ENCODE measurements at regions not wholly inside any gene's neighbourhood (a gene's known extent, or its start where the extent isn't known, plus 50 kb on each side); places are given as distances from the start of the nearest gene placed in this dataset.
A peak's percentile ranks its signal among the peaks of the same experiment; 100 is the strongest.

- no peak for TF ChIP-seq CTCF (IDR thresholded peaks at IDR 0.05; ENCODE audit: control extremely low read depth, extremely low read depth)
- no peak overlapping the region for H3K9ac ChIP-seq (ENCODE audit: insufficient read depth in 1 of 2, low read length in 2 of 2)
- peaks cover 0 to 2% (median 0%) of the 10 kb centered on the region in 4 donors for H3K9me3 ChIP-seq (ENCODE audit: control insufficient read depth in 4 of 4, insufficient read depth in 3 of 4, low read length in 3 of 4)
- no peak overlapping the region for H3K4me3 ChIP-seq
- WGBS, 2 donors = 74 to 100% methylated on average over 1 of the region's 1 CpG
- DNase-seq (no peak), ATAC-seq (ENCODE audit: insufficient read depth, low FRiP score) (no peak)
- no peak overlapping the region for H3K27ac ChIP-seq (ENCODE audit: low read depth in 1 of 2, low read length in 1 of 2)
- H3K36me3 ChIP-seq (ENCODE audit: control insufficient read depth in 4 of 4, insufficient read depth in 4 of 4, low read length in 4 of 4) = no peaks in the 10 kb centered on the region
- H3K4me1 ChIP-seq (ENCODE audit: control insufficient read depth in 5 of 5, insufficient read depth in 5 of 5, low read length in 5 of 5) = no peaks in the 10 kb centered on the region
- no peaks in the 10 kb centered on the region for H3K27me3 ChIP-seq (ENCODE audit: control insufficient read depth in 3 of 3, insufficient read depth in 3 of 3, low read length in 2 of 3)
Observed at GRCh38 chr18:44028109-44028508, 652.6 kb upstream of the SETBP1 start.

GRCh38 chr18:44031063-44031462, 649.6 kb upstream of the SETBP1 start:
- no peak for ATAC-seq (ENCODE audit: insufficient read depth, low FRiP score)
- peaks cover 0 to 6% (median 4%) of the 10 kb centered on the region in 5 donors for H3K4me1 ChIP-seq (ENCODE audit: control insufficient read depth in 5 of 5, insufficient read depth in 5 of 5, low read length in 5 of 5)
- H3K36me3 ChIP-seq (ENCODE audit: control insufficient read depth in 4 of 4, insufficient read depth in 4 of 4, low read length in 4 of 4) = no peaks in the 10 kb centered on the region
- 94 to 95% methylated on average over 2 of the region's 2 CpGs for WGBS, 2 donors
- no peak for TF ChIP-seq CTCF (IDR thresholded peaks at IDR 0.05; ENCODE audit: control extremely low read depth, extremely low read depth)
- no peak overlapping the region for H3K4me3 ChIP-seq
- H3K27ac ChIP-seq (ENCODE audit: low read depth in 1 of 2, low read length in 1 of 2) = no peak overlapping the region
- H3K9me3 ChIP-seq (ENCODE audit: control insufficient read depth in 4 of 4, insufficient read depth in 3 of 4, low read length in 3 of 4) = peaks cover 0 to 2% (median 0%) of the 10 kb centered on the region in 4 donors
- no peak for DNase-seq
- no peak overlapping the region for H3K9ac ChIP-seq (ENCODE audit: insufficient read depth in 1 of 2, low read length in 2 of 2)
- no peaks in the 10 kb centered on the region for H3K27me3 ChIP-seq (ENCODE audit: control insufficient read depth in 3 of 3, insufficient read depth in 3 of 3, low read length in 2 of 3)

GRCh38 chr18:44033144-44033701, 647.5 kb upstream of the SETBP1 start:
- Histone ChIP-seq H3K9me3 (ENCODE audit: control insufficient read depth in 4 of 4, insufficient read depth in 3 of 4, low read length in 3 of 4) (no peaks in the 10 kb centered on the region), H3K4me1 (ENCODE audit: control insufficient read depth in 5 of 5, insufficient read depth in 5 of 5, low read length in 5 of 5) (peaks cover 0 to 7% (median 4%) of the 10 kb centered on the region in 5 donors), H3K27me3 (ENCODE audit: control insufficient read depth in 3 of 3, insufficient read depth in 3 of 3, low read length in 2 of 3) (no peaks in the 10 kb centered on the region), H3K27ac (ENCODE audit: low read depth in 1 of 2, low read length in 1 of 2) (no peak overlapping the region), H3K36me3 (ENCODE audit: control insufficient read depth in 4 of 4, insufficient read depth in 4 of 4, low read length in 4 of 4) (no peaks in the 10 kb centered on the region), H3K4me3 (no peak overlapping the region), H3K9ac (ENCODE audit: insufficient read depth in 1 of 2, low read length in 2 of 2) (no peak overlapping the region)
- 69 to 79% methylated on average over 6 of the region's 6 CpGs for WGBS, 2 donors
- TF ChIP-seq CTCF (IDR thresholded peaks at IDR 0.05; ENCODE audit: control extremely low read depth, extremely low read depth) = no peak
- peak in 1 of 3 donors; percentile 15 for DNase-seq
- ATAC-seq (ENCODE audit: insufficient read depth, low FRiP score) = no peak

- Histone ChIP-seq H3K36me3 (ENCODE audit: control insufficient read depth in 4 of 4, insufficient read depth in 4 of 4, low read length in 4 of 4) (no peaks in the 10 kb centered on the region), H3K4me1 (ENCODE audit: control insufficient read depth in 5 of 5, insufficient read depth in 5 of 5, low read length in 5 of 5) (peaks cover 0 to 7% (median 4%) of the 10 kb centered on the region in 5 donors), H3K9me3 (ENCODE audit: control insufficient read depth in 4 of 4, insufficient read depth in 3 of 4, low read length in 3 of 4) (no peaks in the 10 kb centered on the region), H3K27me3 (ENCODE audit: control insufficient read depth in 3 of 3, insufficient read depth in 3 of 3, low read length in 2 of 3) (no peaks in the 10 kb centered on the region), H3K9ac (ENCODE audit: insufficient read depth in 1 of 2, low read length in 2 of 2) (no peak overlapping the region), H3K4me3 (no peak overlapping the region), H3K27ac (ENCODE audit: low read depth in 1 of 2, low read length in 1 of 2) (no peak overlapping the region)
- WGBS, 2 donors = 22 to 52% methylated on average over 2 of the region's 2 CpGs
- DNase-seq (peak in 2 of 3 donors; percentile 21 to 36), ATAC-seq (ENCODE audit: insufficient read depth, low FRiP score) (no peak)
- no peak for TF ChIP-seq CTCF (IDR thresholded peaks at IDR 0.05; ENCODE audit: control extremely low read depth, extremely low read depth)
Observed at GRCh38 chr18:44035554-44035953, 645.1 kb upstream of the SETBP1 start.

Data from lung (tissue), 11 donors.